ENCODE measurements at regions not wholly inside any gene's neighbourhood (a gene's known extent, or its start where the extent isn't known, plus 50 kb on each side); places are given as distances from the start of the nearest gene placed in this dataset.

DNA sequence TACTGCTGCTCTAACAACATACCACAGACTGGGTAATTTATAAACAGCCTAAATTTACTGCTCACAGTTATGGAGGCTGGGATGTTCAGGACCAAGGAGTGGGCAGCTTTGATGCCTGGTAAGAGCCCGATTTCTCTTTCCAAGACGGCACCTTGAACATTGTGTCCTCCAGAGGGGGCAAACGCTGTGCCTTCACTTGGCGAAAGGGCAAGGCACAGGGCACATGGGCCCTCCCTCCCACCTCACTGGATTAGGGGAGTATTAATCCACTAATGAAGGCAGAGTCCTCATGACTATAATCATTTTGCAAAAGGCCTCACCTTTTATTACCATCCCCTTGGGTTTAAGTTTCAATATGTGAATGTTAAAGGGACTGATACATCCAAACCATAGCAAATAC is 397.7 kb downstream of the TMEM38B start:
- TF ChIP-seq EGR1 (IDR thresholded peaks at IDR 0.05) (no peak), TCF12 (IDR thresholded peaks at IDR 0.05; ENCODE audit: low read depth) (no peak), RAD21 (IDR thresholded peaks at IDR 0.05; ENCODE audit: low read depth) (no peak), EP300 (IDR thresholded peaks at IDR 0.05; ENCODE audit: borderline replicate concordance) (no peak), TEAD4 (IDR thresholded peaks at IDR 0.05) (no peak), YY1 (IDR thresholded peaks at IDR 0.05; ENCODE audit: low read depth) (no peak)
- TF ChIP-seq, protein P1, sequence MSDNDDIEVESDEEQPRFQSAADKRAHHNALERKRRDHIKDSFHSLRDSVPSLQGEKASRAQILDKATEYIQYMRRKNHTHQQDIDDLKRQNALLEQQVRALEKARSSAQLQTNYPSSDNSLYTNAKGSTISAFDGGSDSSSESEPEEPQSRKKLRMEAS (IDR thresholded peaks at IDR 0.05): no peak
- TF ChIP-seq, protein P2, sequence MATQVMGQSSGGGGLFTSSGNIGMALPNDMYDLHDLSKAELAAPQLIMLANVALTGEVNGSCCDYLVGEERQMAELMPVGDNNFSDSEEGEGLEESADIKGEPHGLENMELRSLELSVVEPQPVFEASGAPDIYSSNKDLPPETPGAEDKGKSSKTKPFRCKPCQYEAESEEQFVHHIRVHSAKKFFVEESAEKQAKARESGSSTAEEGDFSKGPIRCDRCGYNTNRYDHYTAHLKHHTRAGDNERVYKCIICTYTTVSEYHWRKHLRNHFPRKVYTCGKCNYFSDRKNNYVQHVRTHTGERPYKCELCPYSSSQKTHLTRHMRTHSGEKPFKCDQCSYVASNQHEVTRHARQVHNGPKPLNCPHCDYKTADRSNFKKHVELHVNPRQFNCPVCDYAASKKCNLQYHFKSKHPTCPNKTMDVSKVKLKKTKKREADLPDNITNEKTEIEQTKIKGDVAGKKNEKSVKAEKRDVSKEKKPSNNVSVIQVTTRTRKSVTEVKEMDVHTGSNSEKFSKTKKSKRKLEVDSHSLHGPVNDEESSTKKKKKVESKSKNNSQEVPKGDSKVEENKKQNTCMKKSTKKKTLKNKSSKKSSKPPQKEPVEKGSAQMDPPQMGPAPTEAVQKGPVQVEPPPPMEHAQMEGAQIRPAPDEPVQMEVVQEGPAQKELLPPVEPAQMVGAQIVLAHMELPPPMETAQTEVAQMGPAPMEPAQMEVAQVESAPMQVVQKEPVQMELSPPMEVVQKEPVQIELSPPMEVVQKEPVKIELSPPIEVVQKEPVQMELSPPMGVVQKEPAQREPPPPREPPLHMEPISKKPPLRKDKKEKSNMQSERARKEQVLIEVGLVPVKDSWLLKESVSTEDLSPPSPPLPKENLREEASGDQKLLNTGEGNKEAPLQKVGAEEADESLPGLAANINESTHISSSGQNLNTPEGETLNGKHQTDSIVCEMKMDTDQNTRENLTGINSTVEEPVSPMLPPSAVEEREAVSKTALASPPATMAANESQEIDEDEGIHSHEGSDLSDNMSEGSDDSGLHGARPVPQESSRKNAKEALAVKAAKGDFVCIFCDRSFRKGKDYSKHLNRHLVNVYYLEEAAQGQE (IDR thresholded peaks at IDR 0.05; ENCODE audit: low read depth): no peak
